ENCODE measurements at regions not wholly inside any gene's neighbourhood (a gene's known extent, or its start where the extent isn't known, plus 50 kb on each side); places are given as distances from the start of the nearest gene placed in this dataset.
A peak's percentile ranks its signal among the peaks of the same experiment; 100 is the strongest.

DNA sequence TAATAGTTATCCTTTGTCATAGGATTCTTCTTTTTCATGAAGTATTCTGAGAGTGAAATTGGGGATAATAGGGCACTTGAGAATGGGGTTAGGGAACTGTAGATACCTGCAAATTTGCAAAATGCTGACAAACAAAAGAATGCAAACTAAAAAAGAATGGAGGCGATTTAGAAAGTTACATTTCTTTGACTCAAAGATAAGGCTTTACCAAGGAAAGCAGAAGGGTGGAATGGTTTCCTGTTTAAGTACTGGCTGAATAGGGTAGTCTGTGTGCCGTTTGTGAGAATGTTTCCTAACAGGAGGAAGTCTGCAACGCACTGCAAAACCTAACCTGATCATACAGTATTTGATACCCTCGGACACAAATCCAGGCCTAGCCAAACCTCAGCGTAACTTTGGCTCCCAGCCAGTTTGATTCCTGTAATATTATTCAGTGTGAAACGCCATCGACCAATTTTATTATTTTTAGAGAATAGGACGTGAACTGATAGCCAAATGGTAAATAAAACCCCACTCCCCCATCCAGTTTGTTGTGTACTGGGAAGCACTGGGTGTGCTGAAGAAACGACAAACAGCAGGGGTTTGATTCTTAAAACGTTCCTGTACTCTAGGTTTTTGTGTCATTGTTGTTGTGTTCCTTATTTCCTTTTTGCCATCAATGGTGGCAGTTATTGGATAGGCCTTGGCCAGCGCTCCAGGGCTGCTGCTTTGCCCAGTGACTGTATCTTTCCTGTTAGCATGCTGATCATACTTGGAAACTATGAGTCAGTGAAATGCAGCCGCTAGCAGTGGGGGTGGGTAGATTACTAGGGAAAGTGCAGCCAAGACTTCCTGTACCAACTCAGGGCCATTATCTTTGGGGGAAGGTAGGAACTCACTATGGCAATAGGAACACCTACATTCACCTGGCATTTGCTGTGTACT lies 148.0 kb upstream of the TBL1XR1 start (continued):
- TF ChIP-seq TP53 (CRISPR knock-in tag; conservative IDR thresholded peaks at IDR 0.05), result no peak
- TF ChIP-seq POLR2A (IDR thresholded peaks at IDR 0.05; ENCODE audit: insufficient read depth in 1 of 2, low read depth in 2 of 2, low read length in 2 of 2), result 0 out of 4 replicates have a peak, but pooled peaks of 1 of the 2 experiments have one; percentile 31
- peak; percentile 50; the same call in 1 of the 2 replicates for TF ChIP-seq ZFY (CRISPR knock-in tag; IDR thresholded peaks at IDR 0.05)
- TF ChIP-seq HDAC1 (CRISPR knock-in tag; IDR thresholded peaks at IDR 0.05), result no peak
- TF ChIP-seq, protein P1, sequence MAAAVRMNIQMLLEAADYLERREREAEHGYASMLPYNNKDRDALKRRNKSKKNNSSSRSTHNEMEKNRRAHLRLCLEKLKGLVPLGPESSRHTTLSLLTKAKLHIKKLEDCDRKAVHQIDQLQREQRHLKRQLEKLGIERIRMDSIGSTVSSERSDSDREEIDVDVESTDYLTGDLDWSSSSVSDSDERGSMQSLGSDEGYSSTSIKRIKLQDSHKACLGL (CRISPR knock-in tag; IDR thresholded peaks at IDR 0.05), result no peak
- TF ChIP-seq EHMT2 (IDR thresholded peaks at IDR 0.05; ENCODE audit: borderline replicate concordance, low read depth, low read length), result no peak
- no peak for TF ChIP-seq ZNF75D (CRISPR knock-in tag; IDR thresholded peaks at IDR 0.05; ENCODE audit: borderline replicate concordance)
- TF ChIP-seq ZNF234 (CRISPR knock-in tag; conservative IDR thresholded peaks at IDR 0.05), result no peak
- peak; percentile 56 to 68; a peak in 3 of 4 replicates for TF ChIP-seq EP300 (IDR thresholded peaks at IDR 0.05; ENCODE audit: low read depth in 2 of 2, low read length in 2 of 2)
- peak; percentile 82 for TF ChIP-seq EP300 (CRISPR knock-in tag; IDR thresholded peaks at IDR 0.05; ENCODE audit: borderline replicate concordance)
- TF ChIP-seq ZNF782 (CRISPR knock-in tag; IDR thresholded peaks at IDR 0.05; ENCODE audit: borderline replicate concordance), result no peak
- TF ChIP-seq ZNF430 (CRISPR knock-in tag; IDR thresholded peaks at IDR 0.05), result no peak
- no peak for TF ChIP-seq ZNF121 (CRISPR knock-in tag; IDR thresholded peaks at IDR 0.05)
- TF ChIP-seq, protein P2, sequence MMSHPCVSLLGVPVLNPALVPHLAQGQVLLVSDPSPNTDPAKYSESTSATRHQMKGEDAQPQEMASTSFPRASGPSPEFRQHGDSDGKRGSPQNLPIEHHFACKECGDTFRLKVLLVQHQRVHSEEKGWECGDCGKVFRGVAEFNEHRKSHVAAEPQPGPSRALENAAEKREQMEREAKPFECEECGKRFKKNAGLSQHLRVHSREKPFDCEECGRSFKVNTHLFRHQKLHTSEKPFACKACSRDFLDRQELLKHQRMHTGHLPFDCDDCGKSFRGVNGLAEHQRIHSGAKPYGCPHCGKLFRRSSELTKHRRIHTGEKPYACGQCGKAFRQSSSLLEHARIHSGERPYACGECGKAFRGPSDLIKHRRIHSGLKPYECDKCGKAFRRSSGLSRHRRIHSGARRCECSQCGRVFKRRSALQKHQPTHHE (CRISPR knock-in tag; IDR thresholded peaks at IDR 0.05; ENCODE audit: borderline replicate concordance), result no peak
- no peak for TF ChIP-seq CC2D1A (CRISPR knock-in tag; IDR thresholded peaks at IDR 0.05)
- no peak for TF ChIP-seq SOX13 (IDR thresholded peaks at IDR 0.05)
- peak in 1 of 2 experiments; percentile 59; a peak in 1 of 4 replicates for TF ChIP-seq SOX13 (CRISPR knock-in tag; conservative IDR thresholded peaks at IDR 0.05 in 1 of 2, IDR thresholded peaks at IDR 0.05 in 1 of 2)
- TF ChIP-seq GABPB1 (CRISPR knock-in tag; IDR thresholded peaks at IDR 0.05), result peak; percentile 44
- TF ChIP-seq, protein P3, sequence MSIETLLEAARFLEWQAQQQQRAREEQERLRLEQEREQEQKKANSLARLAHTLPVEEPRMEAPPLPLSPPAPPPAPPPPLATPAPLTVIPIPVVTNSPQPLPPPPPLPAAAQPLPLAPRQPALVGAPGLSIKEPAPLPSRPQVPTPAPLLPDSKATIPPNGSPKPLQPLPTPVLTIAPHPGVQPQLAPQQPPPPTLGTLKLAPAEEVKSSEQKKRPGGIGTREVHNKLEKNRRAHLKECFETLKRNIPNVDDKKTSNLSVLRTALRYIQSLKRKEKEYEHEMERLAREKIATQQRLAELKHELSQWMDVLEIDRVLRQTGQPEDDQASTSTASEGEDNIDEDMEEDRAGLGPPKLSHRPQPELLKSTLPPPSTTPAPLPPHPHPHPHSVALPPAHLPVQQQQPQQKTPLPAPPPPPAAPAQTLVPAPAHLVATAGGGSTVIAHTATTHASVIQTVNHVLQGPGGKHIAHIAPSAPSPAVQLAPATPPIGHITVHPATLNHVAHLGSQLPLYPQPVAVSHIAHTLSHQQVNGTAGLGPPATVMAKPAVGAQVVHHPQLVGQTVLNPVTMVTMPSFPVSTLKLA (IDR thresholded peaks at IDR 0.05), result no peak
- TF ChIP-seq, protein P4, sequence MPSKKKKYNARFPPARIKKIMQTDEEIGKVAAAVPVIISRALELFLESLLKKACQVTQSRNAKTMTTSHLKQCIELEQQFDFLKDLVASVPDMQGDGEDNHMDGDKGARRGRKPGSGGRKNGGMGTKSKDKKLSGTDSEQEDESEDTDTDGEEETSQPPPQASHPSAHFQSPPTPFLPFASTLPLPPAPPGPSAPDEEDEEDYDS (CRISPR knock-in tag; IDR thresholded peaks at IDR 0.05), result no peak
- TF ChIP-seq, protein P5, sequence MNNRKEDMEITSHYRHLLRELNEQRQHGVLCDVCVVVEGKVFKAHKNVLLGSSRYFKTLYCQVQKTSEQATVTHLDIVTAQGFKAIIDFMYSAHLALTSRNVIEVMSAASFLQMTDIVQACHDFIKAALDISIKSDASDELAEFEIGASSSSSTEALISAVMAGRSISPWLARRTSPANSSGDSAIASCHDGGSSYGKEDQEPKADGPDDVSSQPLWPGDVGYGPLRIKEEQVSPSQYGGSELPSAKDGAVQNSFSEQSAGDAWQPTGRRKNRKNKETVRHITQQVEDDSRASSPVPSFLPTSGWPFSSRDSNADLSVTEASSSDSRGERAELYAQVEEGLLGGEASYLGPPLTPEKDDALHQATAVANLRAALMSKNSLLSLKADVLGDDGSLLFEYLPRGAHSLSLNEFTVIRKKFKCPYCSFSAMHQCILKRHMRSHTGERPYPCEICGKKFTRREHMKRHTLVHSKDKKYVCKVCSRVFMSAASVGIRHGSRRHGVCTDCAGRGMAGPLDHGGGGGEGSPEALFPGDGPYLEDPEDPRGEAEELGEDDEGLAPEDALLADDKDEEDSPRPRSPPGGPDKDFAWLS (CRISPR knock-in tag; IDR thresholded peaks at IDR 0.05; ENCODE audit: borderline replicate concordance), result no peak
- no peak for TF ChIP-seq NFE2L1 (CRISPR knock-in tag; IDR thresholded peaks at IDR 0.05; ENCODE audit: borderline replicate concordance)
- no peak for TF ChIP-seq ZSCAN29 (CRISPR knock-in tag; conservative IDR thresholded peaks at IDR 0.05)
- TF ChIP-seq THAP11 (CRISPR knock-in tag; IDR thresholded peaks at IDR 0.05), result no peak
- no peak for TF ChIP-seq HNRNPH1 (optimal IDR thresholded peaks at IDR 0.05; ENCODE audit: low read depth, low read length)
- peak; percentile 47; the same call in 1 of the 2 replicates for TF ChIP-seq MAFF (IDR thresholded peaks at IDR 0.05; ENCODE audit: low read depth, low read length)
